HL-60 (cell line): ENCODE measurements at regions not wholly inside any gene's neighbourhood (a gene's known extent, or its start where the extent isn't known, plus 50 kb on each side); places are given as distances from the start of the nearest gene placed in this dataset.

Experiments
- CTCF ChIP-seq: IDR thresholded peaks from one replicate; pipeline ENCODE4 v1.5.1; 2011; ENCODE audit warnings: low read length, control low read depth, inconsistent platforms; ENCODE audit not compliant: insufficient read depth
- POLR2AphosphoS5 ChIP-seq: IDR thresholded peaks from 2 replicates; pipeline ENCODE4 v1.6.1; 2012; ENCODE audit warnings: low read depth
- TF ChIP-seq, protein P1 (sequence below): IDR thresholded peaks from 2 replicates; pipeline ENCODE4 v1.6.1; 2012; ENCODE audit warnings: low read depth; ENCODE audit not compliant: insufficient replicate concordance

GRCh38 chr15:39438260-39438659, 142.6 kb upstream of the THBS1 start:
- TF ChIP-seq POLR2AphosphoS5 (no peak), CTCF (no peak)
- TF ChIP-seq, protein P1, sequence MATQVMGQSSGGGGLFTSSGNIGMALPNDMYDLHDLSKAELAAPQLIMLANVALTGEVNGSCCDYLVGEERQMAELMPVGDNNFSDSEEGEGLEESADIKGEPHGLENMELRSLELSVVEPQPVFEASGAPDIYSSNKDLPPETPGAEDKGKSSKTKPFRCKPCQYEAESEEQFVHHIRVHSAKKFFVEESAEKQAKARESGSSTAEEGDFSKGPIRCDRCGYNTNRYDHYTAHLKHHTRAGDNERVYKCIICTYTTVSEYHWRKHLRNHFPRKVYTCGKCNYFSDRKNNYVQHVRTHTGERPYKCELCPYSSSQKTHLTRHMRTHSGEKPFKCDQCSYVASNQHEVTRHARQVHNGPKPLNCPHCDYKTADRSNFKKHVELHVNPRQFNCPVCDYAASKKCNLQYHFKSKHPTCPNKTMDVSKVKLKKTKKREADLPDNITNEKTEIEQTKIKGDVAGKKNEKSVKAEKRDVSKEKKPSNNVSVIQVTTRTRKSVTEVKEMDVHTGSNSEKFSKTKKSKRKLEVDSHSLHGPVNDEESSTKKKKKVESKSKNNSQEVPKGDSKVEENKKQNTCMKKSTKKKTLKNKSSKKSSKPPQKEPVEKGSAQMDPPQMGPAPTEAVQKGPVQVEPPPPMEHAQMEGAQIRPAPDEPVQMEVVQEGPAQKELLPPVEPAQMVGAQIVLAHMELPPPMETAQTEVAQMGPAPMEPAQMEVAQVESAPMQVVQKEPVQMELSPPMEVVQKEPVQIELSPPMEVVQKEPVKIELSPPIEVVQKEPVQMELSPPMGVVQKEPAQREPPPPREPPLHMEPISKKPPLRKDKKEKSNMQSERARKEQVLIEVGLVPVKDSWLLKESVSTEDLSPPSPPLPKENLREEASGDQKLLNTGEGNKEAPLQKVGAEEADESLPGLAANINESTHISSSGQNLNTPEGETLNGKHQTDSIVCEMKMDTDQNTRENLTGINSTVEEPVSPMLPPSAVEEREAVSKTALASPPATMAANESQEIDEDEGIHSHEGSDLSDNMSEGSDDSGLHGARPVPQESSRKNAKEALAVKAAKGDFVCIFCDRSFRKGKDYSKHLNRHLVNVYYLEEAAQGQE, result no peak
